ENCODE measurements at regions not wholly inside any gene's neighbourhood (a gene's known extent, or its start where the extent isn't known, plus 50 kb on each side); places are given as distances from the start of the nearest gene placed in this dataset.

- no peak for TF ChIP-seq CTCF (IDR thresholded peaks at IDR 0.05)
- TF ChIP-seq POLR2A (IDR thresholded peaks at IDR 0.05) = no peak
Observed at GRCh38 chr6:94845742-94846141, 731.6 kb upstream of the MANEA start.
